CD4-positive, alpha-beta T cell (primary cell): ENCODE measurements at regions not wholly inside any gene's neighbourhood (a gene's known extent, or its start where the extent isn't known, plus 50 kb on each side); places are given as distances from the start of the nearest gene placed in this dataset.

Source experiments
- ATAC-seq: fragments of 200-7000 bp; cut with Tn5 transposase; one replicate; pipeline ENCODE4 v1.10.0; 2022; ENCODE audit warnings: mild to moderate bottlenecking; ENCODE audit not compliant: poor library complexity
- CTCF ChIA-PET: fragments of 350-600 bp; sonication (Branson Sonifier 250); formaldehyde crosslinking; loops from one replicate; lab custom pipeline; 2021; ENCODE audit warnings: antibody characterized with exemption, inconsistent platforms; lab: Charles Lee
- POLR2A ChIA-PET: fragments of 350-600 bp; sonication (Branson Sonifier 250); formaldehyde crosslinking; loops from one replicate; lab custom pipeline; 2021; ENCODE audit warnings: antibody characterized with exemption, inconsistent platforms; lab: Charles Lee
- DNase-seq, 14 experiments: peaks; one replicate each; pipeline ENCODE4 v3.0.0-alpha.2; 2013 to 2020; ENCODE audit warnings: mixed read lengths in 2 of 14
- H3K27ac ChIP-seq, 2 donors: one replicate each; pipeline versions ENCODE4 v1.5.1 to v1.7.0; 2013; ENCODE audit warnings: low read length in 2 of 2, low read depth in 1 of 2, mild to moderate bottlenecking in 1 of 2
- H3K27me3 ChIP-seq, 2 experiments: 1 replicate in 1 of 2; 2 replicates in 1 of 2; pipeline versions ENCODE4 v1.6.1 to v1.7.0; 2013; ENCODE audit warnings: low read length in 2 of 2, control low read depth in 1 of 2, mild to moderate bottlenecking in 1 of 2, moderate library complexity in 1 of 2; ENCODE audit not compliant: insufficient read depth in 2 of 2, control insufficient read depth in 1 of 2
- H3K36me3 ChIP-seq: one replicate; pipeline ENCODE4 v1.6.1; 2013; ENCODE audit warnings: low read length, control low read depth; ENCODE audit not compliant: insufficient read depth
- H3K4me1 ChIP-seq: one replicate; pipeline ENCODE4 v1.6.1; 2013; ENCODE audit warnings: low read length, control low read depth; ENCODE audit not compliant: insufficient read depth
- H3K4me3 ChIP-seq: one replicate; pipeline ENCODE4 v1.5.1; 2013; ENCODE audit warnings: mild to moderate bottlenecking, low read length, moderate library complexity
- H3K9me3 ChIP-seq, 2 experiments: 1 replicate in 1 of 2; 2 replicates in 1 of 2; pipeline versions ENCODE4 v1.6.1 to v1.7.0; 2013; ENCODE audit warnings: low read length in 2 of 2, mild to moderate bottlenecking in 2 of 2, control low read depth in 1 of 2, moderate library complexity in 1 of 2; ENCODE audit not compliant: control insufficient read depth in 1 of 2, insufficient read depth in 1 of 2
- H3K27ac Mint-ChIP-seq: one replicate; pipeline ENCODE4 v1.8.0; 2020; ENCODE audit warnings: mixed read lengths
- H3K27me3 Mint-ChIP-seq: one replicate; pipeline ENCODE4 v1.8.0; 2021; ENCODE audit warnings: mixed read lengths
- H3K36me3 Mint-ChIP-seq: one replicate; pipeline ENCODE4 v1.8.0; 2021; ENCODE audit warnings: low read depth, mixed read lengths
- H3K4me1 Mint-ChIP-seq: one replicate; pipeline ENCODE4 v1.8.0; 2021; ENCODE audit warnings: low read depth, mixed read lengths
- H3K4me3 Mint-ChIP-seq: one replicate; pipeline ENCODE4 v1.8.0; 2020; ENCODE audit warnings: mild to moderate bottlenecking, mixed read lengths
- H3K9me3 Mint-ChIP-seq: one replicate; pipeline ENCODE4 v1.8.0; 2020; ENCODE audit warnings: mixed read lengths
- CTCF ChIP-seq: fragments of 200-600 bp; IDR thresholded peaks from one replicate; pipeline ENCODE4 v1.8.0; 2022; ENCODE audit warnings: antibody characterized with exemption, mild to moderate bottlenecking
- intact Hi-C, 2 experiments: fragments of 100-400 bp; cut with DNase I in 1 of 2; cut with micrococcal nuclease in 1 of 2; formaldehyde crosslinking; loops; one replicate each; pipeline versions ENCODE4 v1.15.1 to v1.9.0; 2023 to 2025; cut with DNase I, micrococcal nuclease

DNA sequence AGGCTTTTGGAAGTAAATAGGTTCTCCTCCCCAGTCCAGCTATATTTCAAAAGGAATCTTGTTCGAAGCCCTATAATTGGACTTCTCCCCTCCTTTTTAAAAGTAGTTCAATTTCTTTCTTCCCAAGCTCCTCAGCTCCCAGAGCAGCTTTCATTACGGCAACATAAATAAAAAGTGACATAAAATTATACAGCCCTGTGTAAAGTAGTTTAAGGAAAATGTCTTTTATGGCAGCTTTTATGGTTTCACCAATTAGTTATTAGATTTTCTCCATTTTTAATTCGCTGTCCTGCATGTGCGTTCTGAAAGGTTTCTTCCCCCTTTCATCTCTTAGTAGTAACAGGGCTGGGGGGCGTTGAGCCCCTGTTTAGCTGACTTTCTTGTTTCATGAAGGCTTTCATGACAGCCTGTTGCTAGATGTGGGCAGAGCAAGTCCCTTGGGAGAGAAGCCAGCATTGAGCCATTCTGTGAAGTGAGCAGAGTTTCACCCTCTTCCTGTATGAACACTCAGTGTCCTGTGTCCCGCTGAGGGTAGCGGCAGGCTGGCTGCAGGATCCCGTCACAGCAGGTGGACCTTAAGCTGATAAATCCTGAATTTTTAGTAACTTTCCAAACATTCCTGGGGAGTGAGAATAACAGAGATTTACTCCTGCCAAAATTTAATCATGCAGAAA lies 229.7 kb upstream of the SPRED2 start:
- intact Hi-C loops, result no loop called here
- Mint-ChIP-seq H3K4me1 (no peaks in the 10 kb centered on the region), H3K27me3 (peaks cover 13% of the 10 kb centered on the region), H3K4me3 (no peak overlapping the region), H3K9me3 (no peaks in the 10 kb centered on the region), H3K27ac (no peak overlapping the region), H3K36me3 (no peaks in the 10 kb centered on the region)
- H3K27ac ChIP-seq, result no peak overlapping the region
- no peaks in the 10 kb centered on the region for H3K36me3 ChIP-seq
- H3K4me3 ChIP-seq, result no peak overlapping the region
- ChIA-PET CTCF (no interaction called here), POLR2A (no interaction called here)
- ATAC-seq (no peak), DNase-seq (no peak)
- TF ChIP-seq CTCF, result no peak
- H3K9me3 ChIP-seq, result peaks cover 0 to 10% of the 10 kb centered on the region in 2 experiments
- H3K27me3 ChIP-seq, result peaks cover 0 to 3% of the 10 kb centered on the region in 2 experiments
- H3K4me1 ChIP-seq, result no peaks in the 10 kb centered on the region

DNA sequence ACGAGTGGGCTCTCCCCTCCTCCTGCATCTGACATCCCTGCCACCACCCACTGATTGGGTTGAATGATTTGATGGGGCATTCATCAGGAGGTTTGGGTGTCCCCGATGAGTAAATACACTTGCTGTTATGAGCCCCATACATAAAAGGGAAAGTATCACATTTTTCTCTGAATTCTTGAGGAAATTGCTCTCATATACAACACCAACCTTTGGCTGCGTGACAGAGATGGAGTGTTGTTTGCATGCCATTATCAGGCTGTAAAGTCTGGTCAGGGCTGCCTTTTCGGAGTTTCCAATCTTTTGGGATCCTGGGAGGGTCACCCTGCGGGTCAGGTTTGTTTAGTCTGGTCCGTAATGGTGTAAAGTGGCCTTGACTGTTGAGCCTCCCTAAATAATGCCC lies 227.9 kb upstream of the SPRED2 start:
- Mint-ChIP-seq H3K27ac (no peak overlapping the region), H3K36me3 (no peaks in the 10 kb centered on the region), H3K9me3 (no peaks in the 10 kb centered on the region), H3K4me3 (no peak overlapping the region), H3K4me1 (no peaks in the 10 kb centered on the region), H3K27me3 (peaks cover 20% of the 10 kb centered on the region)
- H3K9me3 ChIP-seq, result no peaks in the 10 kb centered on the region
- H3K36me3 ChIP-seq, result no peaks in the 10 kb centered on the region
- POLR2A ChIA-PET, result no interaction called here
- intact Hi-C loops, result no loop called here
- no peak for DNase-seq
- ATAC-seq, result no peak
- H3K4me1 ChIP-seq, result no peaks in the 10 kb centered on the region
- CTCF ChIA-PET, result no interaction called here
- no peak for TF ChIP-seq CTCF
- H3K27ac ChIP-seq, result no peak overlapping the region
- no peak overlapping the region for H3K4me3 ChIP-seq
- H3K27me3 ChIP-seq, result peaks cover 0 to 3% of the 10 kb centered on the region in 2 experiments

DNA sequence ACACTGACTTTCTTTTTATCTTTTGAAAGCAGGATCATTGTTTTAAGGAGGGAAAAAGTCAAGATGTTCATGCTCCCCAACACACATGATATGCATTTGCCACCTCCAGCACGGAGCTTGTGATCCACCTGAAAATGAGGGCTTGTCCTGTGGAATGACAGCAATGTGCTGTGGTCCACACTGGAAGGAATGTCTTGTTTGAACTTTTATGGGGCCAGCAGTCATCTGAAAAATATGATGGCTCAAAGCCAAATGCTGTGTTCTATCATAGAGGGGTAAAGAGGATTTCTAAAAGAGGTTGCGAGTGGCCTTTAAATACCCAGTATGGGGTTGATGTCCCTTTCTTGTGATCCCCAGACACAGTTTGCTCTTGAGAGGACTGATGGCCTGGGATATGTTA lies 226.5 kb upstream of the SPRED2 start:
- no peak for TF ChIP-seq CTCF
- DNase-seq, result no peak
- Histone ChIP-seq H3K9me3 (no peaks in the 10 kb centered on the region), H3K27ac (no peak overlapping the region), H3K4me3 (no peak overlapping the region), H3K4me1 (no peaks in the 10 kb centered on the region), H3K36me3 (no peaks in the 10 kb centered on the region), H3K27me3 (no peaks in the 10 kb centered on the region)
- Mint-ChIP-seq H3K27me3 (peaks cover 27% of the 10 kb centered on the region), H3K27ac (no peak overlapping the region), H3K36me3 (no peaks in the 10 kb centered on the region), H3K4me1 (no peaks in the 10 kb centered on the region), H3K9me3 (no peaks in the 10 kb centered on the region), H3K4me3 (no peak overlapping the region)
- ChIA-PET POLR2A (no interaction called here), CTCF (interaction anchor here (0.6 kb wide), 1 partner anchor 17 kb away, joined by 3 read pairs; no protein-coding TSS in a partner anchor)
- intact Hi-C loops, result no loop called here
- no peak for ATAC-seq
